ENCODE measurements at regions not wholly inside any gene's neighbourhood (a gene's known extent, or its start where the extent isn't known, plus 50 kb on each side); places are given as distances from the start of the nearest gene placed in this dataset.

GRCh38 chr6:149249370-149250357, 67.8 kb upstream of the TAB2 start:
- Histone ChIP-seq H3K36me3 (ENCODE audit: insufficient read depth) (no peaks in the 10 kb centered on the region), H3K4me3 (ENCODE audit: low read depth, low read length) (no peak overlapping the region), H3K4me1 (ENCODE audit: insufficient read depth) (no peaks in the 10 kb centered on the region), H3K27ac (ENCODE audit: low read depth) (no peak overlapping the region)
- WGBS, result 94% methylated on average over 6 of the region's 6 CpGs
- no peak for DNase-seq (ENCODE audit: extremely low spot score)

- H3K4me3 ChIP-seq (ENCODE audit: low read depth, low read length), result no peak overlapping the region
- DNase-seq (ENCODE audit: extremely low spot score), result no peak
- H3K36me3 ChIP-seq (ENCODE audit: insufficient read depth), result no peaks in the 10 kb centered on the region
- no peaks in the 10 kb centered on the region for H3K4me1 ChIP-seq (ENCODE audit: insufficient read depth)
- H3K27ac ChIP-seq (ENCODE audit: low read depth), result no peak overlapping the region
- 80% methylated on average over 8 of the region's 8 CpGs for WGBS
These were observed 66.6 kb upstream of the TAB2 start for GRCh38 chr6:149250951-149251350.

DNA sequence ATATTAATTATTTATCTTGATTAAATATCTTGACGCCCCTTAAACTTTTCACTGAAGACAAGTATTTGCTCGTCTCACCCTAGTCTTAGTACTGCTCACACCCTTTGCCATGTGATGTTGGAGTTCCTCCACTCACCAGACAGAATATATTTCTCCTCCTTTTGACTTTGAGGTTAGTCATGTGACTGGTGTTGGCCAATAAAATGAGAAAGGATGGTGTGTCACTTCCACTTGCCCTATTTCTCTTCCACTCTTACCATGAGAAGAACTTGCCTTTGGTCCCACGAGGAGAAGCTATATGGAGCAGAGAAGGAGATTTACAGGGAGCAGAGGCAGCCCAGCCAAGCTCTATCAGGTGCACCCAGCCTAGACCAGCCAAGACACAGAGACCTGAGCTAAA, 64.9 kb upstream of the TAB2 start:
- no peaks in the 10 kb centered on the region for H3K36me3 ChIP-seq (ENCODE audit: insufficient read depth)
- no peaks in the 10 kb centered on the region for H3K4me1 ChIP-seq (ENCODE audit: insufficient read depth)
- no peak overlapping the region for H3K27ac ChIP-seq (ENCODE audit: low read depth)
- 89% methylated on average over 3 of the region's 3 CpGs for WGBS
- DNase-seq (ENCODE audit: extremely low spot score), result no peak
- H3K4me3 ChIP-seq (ENCODE audit: low read depth, low read length), result no peak overlapping the region

DNA sequence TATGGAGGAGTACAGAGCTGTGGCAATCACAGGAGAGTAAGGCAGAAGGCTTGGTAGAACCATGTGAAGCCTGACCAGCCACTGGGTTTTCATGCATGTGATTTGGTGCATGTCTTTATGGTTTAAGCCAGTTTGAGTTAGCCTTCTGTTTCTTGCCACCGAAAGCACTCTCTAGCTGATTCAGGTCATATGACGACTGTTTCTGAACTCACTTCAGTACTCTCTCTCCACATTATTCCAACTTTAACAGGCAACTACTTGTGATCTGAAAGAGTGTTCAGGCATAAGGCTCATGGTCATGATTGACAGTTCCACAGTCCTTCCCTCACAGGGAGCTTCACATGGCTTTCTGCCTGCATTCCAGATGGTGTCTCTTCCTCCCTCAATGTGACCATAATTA, 63.3 kb upstream of the TAB2 start:
- no peaks in the 10 kb centered on the region for H3K4me1 ChIP-seq (ENCODE audit: insufficient read depth)
- H3K27ac ChIP-seq (ENCODE audit: low read depth), result no peak overlapping the region
- WGBS, result 94% methylated on average over 2 of the region's 2 CpGs
- DNase-seq (ENCODE audit: extremely low spot score), result no peak
- H3K36me3 ChIP-seq (ENCODE audit: insufficient read depth), result no peaks in the 10 kb centered on the region
- no peak overlapping the region for H3K4me3 ChIP-seq (ENCODE audit: low read depth, low read length)

- no peaks in the 10 kb centered on the region for H3K4me1 ChIP-seq (ENCODE audit: insufficient read depth)
- DNase-seq (ENCODE audit: extremely low spot score), result no peak
- no peaks in the 10 kb centered on the region for H3K36me3 ChIP-seq (ENCODE audit: insufficient read depth)
- H3K27ac ChIP-seq (ENCODE audit: low read depth), result no peak overlapping the region
- H3K4me3 ChIP-seq (ENCODE audit: low read depth, low read length), result no peak overlapping the region
- WGBS, result 93% methylated on average over 2 of the region's 2 CpGs
These were observed 57.8 kb upstream of the TAB2 start for GRCh38 chr6:149259753-149260152.

DNA sequence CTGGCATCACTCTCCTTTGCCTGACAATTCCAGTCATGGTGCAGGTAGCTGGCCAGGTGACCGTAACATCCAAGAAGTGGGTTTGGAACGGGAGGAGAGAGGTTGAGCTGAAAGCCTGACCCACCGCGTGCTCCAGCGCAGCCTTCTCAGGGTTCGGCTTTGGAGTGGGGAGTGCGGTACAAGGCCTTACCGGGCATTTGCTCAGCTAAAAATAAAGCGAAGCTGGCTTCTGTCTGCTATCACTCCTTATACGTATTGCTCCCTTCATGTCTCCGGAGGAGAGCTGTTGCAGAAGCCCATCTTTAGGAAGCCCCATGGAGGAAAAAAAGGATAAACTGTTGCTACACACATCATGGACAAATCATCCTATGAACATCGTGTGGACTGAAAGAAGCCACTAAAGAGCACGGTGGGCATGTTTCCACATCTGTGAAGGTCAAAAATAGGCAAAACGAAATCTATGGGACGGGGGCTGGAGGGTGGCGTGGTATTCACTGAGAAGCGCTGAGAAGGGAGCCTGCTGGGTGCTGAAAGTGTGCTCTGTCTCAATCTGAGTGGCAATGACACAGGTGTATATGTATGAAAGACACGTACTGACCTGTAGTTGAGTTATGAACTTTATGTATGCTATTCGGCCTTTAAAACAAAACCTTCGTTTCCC, 57.2 kb upstream of the TAB2 start:
- no peaks in the 10 kb centered on the region for H3K36me3 ChIP-seq (ENCODE audit: insufficient read depth)
- H3K4me3 ChIP-seq (ENCODE audit: low read depth, low read length), result no peak overlapping the region
- H3K4me1 ChIP-seq (ENCODE audit: insufficient read depth), result no peaks in the 10 kb centered on the region
- no peak overlapping the region for H3K27ac ChIP-seq (ENCODE audit: low read depth)
- 87% methylated on average over 20 of the region's 20 CpGs for WGBS
- no peak for DNase-seq (ENCODE audit: extremely low spot score)

DNA sequence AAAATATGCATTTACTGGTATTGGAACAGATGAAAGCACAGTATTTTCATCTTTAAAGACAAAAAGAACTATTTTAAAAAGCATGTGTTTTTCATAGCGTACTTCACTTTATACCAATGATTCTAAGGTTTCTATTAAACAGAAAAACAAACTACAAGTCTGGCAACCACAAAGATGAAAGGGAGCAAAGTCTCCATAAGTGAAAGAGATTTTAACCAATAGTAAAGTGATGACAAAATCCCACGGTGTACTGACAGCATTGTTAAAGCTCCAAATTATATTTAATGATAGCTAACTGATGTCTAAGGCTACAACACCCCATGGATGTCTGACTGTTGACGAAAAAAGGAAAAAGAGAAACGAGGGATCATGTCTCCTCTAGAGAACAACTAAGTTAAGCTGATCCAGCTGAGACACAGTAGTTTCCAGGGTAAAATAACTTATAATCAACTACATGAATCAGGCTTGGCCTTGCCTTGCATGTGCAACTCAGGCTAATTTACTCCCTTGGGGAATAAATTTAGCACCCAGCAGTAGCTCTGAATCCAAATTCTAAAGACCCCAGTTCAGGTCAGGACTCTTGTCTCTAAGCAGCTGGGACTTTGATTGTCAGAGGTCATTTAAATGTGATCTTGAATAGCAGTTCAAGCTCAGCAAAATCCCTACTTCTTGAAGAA, 56.0 kb upstream of the TAB2 start:
- H3K27ac ChIP-seq (ENCODE audit: low read depth), result no peak overlapping the region
- no peaks in the 10 kb centered on the region for H3K36me3 ChIP-seq (ENCODE audit: insufficient read depth)
- 79% methylated on average over 4 of the region's 4 CpGs for WGBS
- no peak overlapping the region for H3K4me3 ChIP-seq (ENCODE audit: low read depth, low read length)
- no peaks in the 10 kb centered on the region for H3K4me1 ChIP-seq (ENCODE audit: insufficient read depth)
- DNase-seq (ENCODE audit: extremely low spot score), result no peak

DNA sequence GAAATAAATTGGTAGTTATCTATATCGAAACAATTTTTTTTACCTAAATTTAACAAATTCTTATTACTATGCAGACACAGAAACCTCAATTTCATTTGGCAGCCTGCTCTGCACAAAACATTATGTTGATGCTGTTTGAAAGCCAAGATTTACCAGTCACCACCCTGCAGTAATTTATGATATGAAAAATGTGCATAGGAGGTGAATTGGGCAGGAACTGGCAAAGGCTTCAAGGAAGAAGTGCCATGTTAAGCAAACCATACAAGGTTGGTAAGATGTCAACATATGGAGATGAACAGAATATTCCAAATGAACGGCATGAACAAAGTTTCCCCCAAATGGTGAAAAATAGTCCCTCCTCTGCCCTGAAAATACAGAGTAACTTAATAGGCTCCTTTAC, 54.2 kb upstream of the TAB2 start:
- 91% methylated on average over 2 of the region's 2 CpGs for WGBS
- Histone ChIP-seq H3K4me3 (ENCODE audit: low read depth, low read length) (no peak overlapping the region), H3K4me1 (ENCODE audit: insufficient read depth) (no peaks in the 10 kb centered on the region), H3K36me3 (ENCODE audit: insufficient read depth) (no peaks in the 10 kb centered on the region), H3K27ac (ENCODE audit: low read depth) (no peak overlapping the region)
- DNase-seq (ENCODE audit: extremely low spot score), result no peak

GRCh38 chr6:149264629-149265028, 52.9 kb upstream of the TAB2 start:
- no peak for DNase-seq (ENCODE audit: extremely low spot score)
- Histone ChIP-seq H3K27ac (ENCODE audit: low read depth) (no peak overlapping the region), H3K4me1 (ENCODE audit: insufficient read depth) (no peaks in the 10 kb centered on the region), H3K4me3 (ENCODE audit: low read depth, low read length) (no peak overlapping the region), H3K36me3 (ENCODE audit: insufficient read depth) (no peaks in the 10 kb centered on the region)
- WGBS, result 73% methylated on average over 5 of the region's 5 CpGs

DNA sequence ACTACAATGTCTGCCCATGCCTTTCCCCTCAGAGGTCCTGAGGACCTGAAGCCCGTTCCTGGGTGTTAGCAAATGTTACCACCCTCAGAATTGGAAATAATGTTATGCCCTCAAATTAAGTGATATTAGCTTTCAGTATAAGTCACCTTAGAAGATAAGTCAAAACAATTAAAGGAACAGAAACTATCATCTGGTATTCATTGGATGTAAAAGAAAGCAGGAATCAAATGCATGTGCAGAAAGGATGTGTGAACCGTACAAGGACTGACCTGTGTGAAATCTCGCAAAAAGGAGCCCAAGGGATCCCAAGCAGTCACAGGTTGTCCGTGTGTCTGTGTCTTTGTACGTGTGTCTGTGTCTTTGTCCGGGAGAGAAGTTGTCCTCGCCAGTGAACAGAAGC, 51.6 kb upstream of the TAB2 start:
- Histone ChIP-seq H3K4me1 (ENCODE audit: insufficient read depth) (no peaks in the 10 kb centered on the region), H3K36me3 (ENCODE audit: insufficient read depth) (no peaks in the 10 kb centered on the region), H3K27ac (ENCODE audit: low read depth) (no peak overlapping the region), H3K4me3 (ENCODE audit: low read depth, low read length) (no peak overlapping the region)
- DNase-seq (ENCODE audit: extremely low spot score), result no peak
- 82% methylated on average over 7 of the region's 7 CpGs for WGBS

DNA sequence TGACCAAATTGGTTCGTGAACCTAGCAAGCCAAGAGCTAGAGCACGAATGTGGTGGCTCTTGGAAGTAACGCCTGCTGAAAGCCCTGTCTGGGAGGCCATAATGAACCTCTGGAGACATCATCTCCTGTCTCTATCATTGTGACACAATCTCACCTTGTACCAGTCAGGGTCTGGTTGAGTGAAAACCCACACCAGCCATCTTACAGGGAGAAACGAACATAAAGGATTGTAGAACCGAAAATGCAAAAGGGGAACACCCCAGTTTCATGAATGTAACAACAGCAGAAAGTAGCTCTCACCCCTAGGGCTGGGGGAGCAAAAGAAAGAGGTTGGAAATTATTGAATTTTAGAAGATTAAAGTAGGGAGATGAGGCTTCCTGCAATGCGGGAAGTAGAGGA, 50.9 kb upstream of the TAB2 start:
- H3K27ac ChIP-seq (ENCODE audit: low read depth), result no peak overlapping the region
- H3K36me3 ChIP-seq (ENCODE audit: insufficient read depth), result no peaks in the 10 kb centered on the region
- H3K4me1 ChIP-seq (ENCODE audit: insufficient read depth), result no peaks in the 10 kb centered on the region
- DNase-seq (ENCODE audit: extremely low spot score), result no peak
- no peak overlapping the region for H3K4me3 ChIP-seq (ENCODE audit: low read depth, low read length)
- WGBS, result 82% methylated on average over 6 of the region's 6 CpGs

DNA sequence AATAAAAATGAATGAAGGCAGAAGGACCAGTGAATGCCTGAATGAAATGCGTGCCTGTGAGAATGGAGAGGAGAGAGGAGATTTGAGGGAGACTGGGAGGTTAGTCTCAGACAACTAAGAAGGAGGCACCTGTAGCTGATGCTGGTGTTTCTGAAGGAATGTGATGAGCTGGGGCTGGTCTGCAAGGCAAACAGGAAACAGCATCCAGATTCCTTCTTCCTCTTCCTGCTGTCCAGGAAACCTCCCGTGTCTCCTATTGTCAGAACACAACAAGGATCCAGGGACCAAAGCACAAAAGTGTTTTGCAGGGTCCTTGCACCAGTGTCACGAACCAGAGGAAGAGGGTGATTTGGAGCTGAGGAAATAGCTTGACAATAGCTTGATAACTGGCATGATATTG, 50.4 kb upstream of the TAB2 start:
- Histone ChIP-seq H3K4me1 (ENCODE audit: insufficient read depth) (no peaks in the 10 kb centered on the region), H3K36me3 (ENCODE audit: insufficient read depth) (no peaks in the 10 kb centered on the region), H3K27ac (ENCODE audit: low read depth) (no peak overlapping the region), H3K4me3 (ENCODE audit: low read depth, low read length) (no peak overlapping the region)
- no peak for DNase-seq (ENCODE audit: extremely low spot score)
- WGBS, result 77% methylated on average over 3 of the region's 3 CpGs

DNA sequence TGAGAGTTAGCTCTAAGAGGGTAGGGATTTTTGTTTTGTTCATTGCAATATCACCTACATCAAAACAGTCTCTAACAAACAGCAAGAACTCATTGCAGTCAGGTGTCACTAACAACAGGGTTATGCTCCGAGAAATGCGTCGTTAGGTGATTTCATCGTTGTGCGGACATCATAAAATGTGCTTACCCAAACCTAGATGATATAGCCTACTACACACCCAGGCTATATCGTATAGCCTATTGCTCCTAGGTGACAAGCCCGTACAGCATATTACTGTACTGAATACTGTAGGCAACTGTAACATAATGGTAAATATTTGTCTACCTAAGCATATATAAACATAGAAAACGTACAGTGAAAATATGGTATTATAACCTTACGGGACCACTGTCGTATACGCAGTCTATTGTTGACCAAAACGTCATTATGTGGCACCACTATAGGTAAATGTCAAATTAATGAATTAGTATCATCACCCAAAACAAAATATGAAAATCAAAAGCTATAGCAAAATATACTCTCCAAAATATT, 49.9 kb upstream of the TAB2 start:
- Histone ChIP-seq H3K4me3 (ENCODE audit: low read depth, low read length) (no peak overlapping the region), H3K4me1 (ENCODE audit: insufficient read depth) (no peaks in the 10 kb centered on the region), H3K27ac (ENCODE audit: low read depth) (no peak overlapping the region), H3K36me3 (ENCODE audit: insufficient read depth) (no peaks in the 10 kb centered on the region)
- DNase-seq (ENCODE audit: extremely low spot score), result no peak
- 92% methylated on average over 12 of the region's 12 CpGs for WGBS

All from urinary bladder (tissue), 3 donors.